IMR-90 (cell line): ENCODE measurements at regions not wholly inside any gene's neighbourhood (a gene's known extent, or its start where the extent isn't known, plus 50 kb on each side); places are given as distances from the start of the nearest gene placed in this dataset.

ENCODE experiments used
- CEBPB ChIP-seq: IDR thresholded peaks from 2 replicates; pipeline ENCODE4 v1.6.1; 2012; ENCODE audit warnings: low read depth, low read length, improper control_type of control experiment
- FOS ChIP-seq: fragments of 150-350 bp; IDR thresholded peaks from 2 replicates; pipeline ENCODE4 v1.6.1; 2016; ENCODE audit warnings: low read depth, low read length
- MAFK ChIP-seq: IDR thresholded peaks from 2 replicates; pipeline ENCODE4 v1.6.1; 2012; ENCODE audit warnings: low read depth, low read length, improper control_type of control experiment
- POLR2A ChIP-seq: IDR thresholded peaks from 2 replicates; pipeline ENCODE4 v1.6.1; 2012; ENCODE audit warnings: mild to moderate bottlenecking, low read depth, low read length
- TF ChIP-seq, protein P1 (sequence below): conservative IDR thresholded peaks from 2 replicates; pipeline ENCODE4 v1.5.1; 2012; ENCODE audit warnings: mild to moderate bottlenecking, low read depth, low read length, improper control_type of control experiment
- TF ChIP-seq, protein P2 (sequence below): fragments of 150-350 bp; IDR thresholded peaks from 2 replicates; pipeline ENCODE4 v1.6.1; 2016; ENCODE audit warnings: low read depth, mild to moderate bottlenecking, low read length, moderate library complexity, borderline replicate concordance
- TF ChIP-seq, protein P3 (sequence below): fragments of 150-350 bp; IDR thresholded peaks from 2 replicates; pipeline ENCODE4 v1.6.1; 2017; ENCODE audit warnings: mild to moderate bottlenecking, antibody characterized with exemption, low read length, low read depth

DNA sequence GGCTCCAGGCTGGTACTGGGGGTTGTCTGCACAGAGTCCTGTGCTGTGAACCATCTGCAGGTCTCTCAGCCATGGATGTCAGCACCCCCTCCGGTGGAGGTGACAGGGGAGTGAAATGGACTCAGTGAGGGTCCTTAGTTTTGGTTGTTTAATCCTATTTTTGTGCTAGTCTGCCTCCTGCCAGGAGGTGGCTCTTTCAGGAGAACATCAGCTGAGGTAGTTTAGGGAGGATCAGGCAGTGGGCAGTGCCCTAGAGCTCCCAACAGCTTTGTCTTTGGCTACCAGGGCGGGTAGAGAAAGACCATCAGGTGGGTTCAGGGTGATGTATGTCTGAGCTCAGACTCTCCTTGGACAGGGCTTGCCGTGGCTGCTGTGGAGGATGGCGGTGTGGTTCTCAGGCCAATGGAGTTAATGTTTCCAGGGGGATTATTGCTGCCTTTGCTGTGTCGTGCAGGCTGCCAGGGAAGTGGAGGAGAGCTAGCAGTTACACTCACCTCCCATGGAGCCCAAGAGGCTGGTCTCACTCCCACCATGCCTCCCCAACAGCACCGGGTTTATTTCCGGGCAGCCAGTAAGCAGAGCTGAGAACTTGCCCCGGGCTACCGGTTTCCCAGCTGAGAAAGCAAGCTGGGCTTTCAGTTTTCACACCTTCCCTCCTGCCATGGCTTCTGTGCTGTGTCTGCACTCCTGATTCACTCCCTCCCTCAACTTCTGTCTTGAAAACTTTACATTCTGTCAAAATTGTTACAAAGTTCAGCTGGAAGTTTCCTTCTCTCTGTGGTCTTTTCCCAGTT is 563.4 kb downstream of the XIRP2 start:
- TF ChIP-seq, protein P1, sequence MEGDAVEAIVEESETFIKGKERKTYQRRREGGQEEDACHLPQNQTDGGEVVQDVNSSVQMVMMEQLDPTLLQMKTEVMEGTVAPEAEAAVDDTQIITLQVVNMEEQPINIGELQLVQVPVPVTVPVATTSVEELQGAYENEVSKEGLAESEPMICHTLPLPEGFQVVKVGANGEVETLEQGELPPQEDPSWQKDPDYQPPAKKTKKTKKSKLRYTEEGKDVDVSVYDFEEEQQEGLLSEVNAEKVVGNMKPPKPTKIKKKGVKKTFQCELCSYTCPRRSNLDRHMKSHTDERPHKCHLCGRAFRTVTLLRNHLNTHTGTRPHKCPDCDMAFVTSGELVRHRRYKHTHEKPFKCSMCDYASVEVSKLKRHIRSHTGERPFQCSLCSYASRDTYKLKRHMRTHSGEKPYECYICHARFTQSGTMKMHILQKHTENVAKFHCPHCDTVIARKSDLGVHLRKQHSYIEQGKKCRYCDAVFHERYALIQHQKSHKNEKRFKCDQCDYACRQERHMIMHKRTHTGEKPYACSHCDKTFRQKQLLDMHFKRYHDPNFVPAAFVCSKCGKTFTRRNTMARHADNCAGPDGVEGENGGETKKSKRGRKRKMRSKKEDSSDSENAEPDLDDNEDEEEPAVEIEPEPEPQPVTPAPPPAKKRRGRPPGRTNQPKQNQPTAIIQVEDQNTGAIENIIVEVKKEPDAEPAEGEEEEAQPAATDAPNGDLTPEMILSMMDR = no peak
- TF ChIP-seq, protein P2, sequence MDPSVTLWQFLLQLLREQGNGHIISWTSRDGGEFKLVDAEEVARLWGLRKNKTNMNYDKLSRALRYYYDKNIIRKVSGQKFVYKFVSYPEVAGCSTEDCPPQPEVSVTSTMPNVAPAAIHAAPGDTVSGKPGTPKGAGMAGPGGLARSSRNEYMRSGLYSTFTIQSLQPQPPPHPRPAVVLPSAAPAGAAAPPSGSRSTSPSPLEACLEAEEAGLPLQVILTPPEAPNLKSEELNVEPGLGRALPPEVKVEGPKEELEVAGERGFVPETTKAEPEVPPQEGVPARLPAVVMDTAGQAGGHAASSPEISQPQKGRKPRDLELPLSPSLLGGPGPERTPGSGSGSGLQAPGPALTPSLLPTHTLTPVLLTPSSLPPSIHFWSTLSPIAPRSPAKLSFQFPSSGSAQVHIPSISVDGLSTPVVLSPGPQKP = no peak
- TF ChIP-seq, protein P3, sequence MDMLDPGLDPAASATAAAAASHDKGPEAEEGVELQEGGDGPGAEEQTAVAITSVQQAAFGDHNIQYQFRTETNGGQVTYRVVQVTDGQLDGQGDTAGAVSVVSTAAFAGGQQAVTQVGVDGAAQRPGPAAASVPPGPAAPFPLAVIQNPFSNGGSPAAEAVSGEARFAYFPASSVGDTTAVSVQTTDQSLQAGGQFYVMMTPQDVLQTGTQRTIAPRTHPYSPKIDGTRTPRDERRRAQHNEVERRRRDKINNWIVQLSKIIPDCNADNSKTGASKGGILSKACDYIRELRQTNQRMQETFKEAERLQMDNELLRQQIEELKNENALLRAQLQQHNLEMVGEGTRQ = no peak
- TF ChIP-seq POLR2A (no peak), CEBPB (no peak), MAFK (no peak), FOS (no peak)
